A673 (cell line): ENCODE measurements at regions not wholly inside any gene's neighbourhood (a gene's known extent, or its start where the extent isn't known, plus 50 kb on each side); places are given as distances from the start of the nearest gene placed in this dataset.
"Not testable (repeated sequence)": the region's sequence is repeated elsewhere in the genome, so short reads cannot be mapped to it uniquely, and the experiment has no call there.

Experiments used
- BruUV-seq: library from RNA; stranded (reverse); fragments of 400-500 nt; replicated peaks from 2 replicates; lab custom pipeline; 2021; lab: Mats Ljungman, UMichigan
- CTCF ChIA-PET: fragments of 300-600 bp; sonication (Branson Sonifier 250); formaldehyde crosslinking; loops from one replicate; lab custom pipeline; 2022; ENCODE audit warnings: antibody characterized with exemption; lab: Charles Lee
- POLR2A ChIA-PET: fragments of 300-600 bp; sonication (Branson Sonifier 250); formaldehyde crosslinking; loops from one replicate; lab custom pipeline; 2022; ENCODE audit warnings: antibody characterized with exemption; ENCODE audit not compliant: low non-redundant PET; lab: Charles Lee
- DNase-seq: peaks from one replicate; pipeline ENCODE4 v3.0.0-alpha.2; 2015; ENCODE audit warnings: low spot score
- H3K27ac ChIP-seq: fragments of 200-600 bp; sonication (generic); 2 replicates; pipeline ENCODE4 v1.5.1; 2016; ENCODE audit warnings: mixed run types, low read depth, mild to moderate bottlenecking, mixed read lengths, antibody characterized with exemption, low read length; ENCODE audit not compliant: poor library complexity, severe bottlenecking
- H3K27me3 ChIP-seq: fragments of 200-600 bp; sonication (generic); replicated peaks from 2 replicates; pipeline ENCODE4 v1.6.1; 2017; ENCODE audit warnings: mixed run types, low read depth, mild to moderate bottlenecking, mixed read lengths, antibody characterized with exemption, low read length; ENCODE audit not compliant: insufficient read depth, poor library complexity
- H3K36me3 ChIP-seq: fragments of 200-600 bp; sonication (generic); 2 replicates; pipeline ENCODE4 v1.6.1; 2016; ENCODE audit warnings: mixed run types, mild to moderate bottlenecking, mixed read lengths, antibody characterized with exemption, low read length; ENCODE audit not compliant: insufficient read depth, poor library complexity, severe bottlenecking
- H3K4me1 ChIP-seq: fragments of 200-600 bp; sonication (generic); 2 replicates; pipeline ENCODE4 v1.6.1; 2017; ENCODE audit warnings: mixed run types, mild to moderate bottlenecking, mixed read lengths, antibody characterized with exemption, low read length; ENCODE audit not compliant: insufficient read depth, poor library complexity, severe bottlenecking
- H3K4me3 ChIP-seq: fragments of 200-600 bp; sonication (generic); 2 replicates; pipeline ENCODE4 v1.5.1; 2016; ENCODE audit warnings: low read depth, mixed run types, mild to moderate bottlenecking, mixed read lengths, low read length; ENCODE audit not compliant: poor library complexity, severe bottlenecking
- H3K9me3 ChIP-seq: fragments of 200-600 bp; sonication (generic); 2 replicates; pipeline ENCODE4 v1.6.1; 2016; ENCODE audit warnings: mixed run types, low read depth, mild to moderate bottlenecking, mixed read lengths, antibody characterized with exemption, low read length; ENCODE audit not compliant: poor library complexity, severe bottlenecking
- EZH2 ChIP-seq: fragments of 200-600 bp; sonication (generic); IDR thresholded peaks from 2 replicates; pipeline ENCODE4 v1.6.1; 2017; ENCODE audit warnings: borderline replicate concordance, low read depth, mild to moderate bottlenecking, mixed read lengths, antibody characterized with exemption, low read length; ENCODE audit not compliant: poor library complexity, severe bottlenecking
- intact Hi-C: fragments of 100-400 bp; cut with micrococcal nuclease; formaldehyde crosslinking; loops from one replicate; pipeline ENCODE4 v1.10.0; 2022; ENCODE audit not compliant: unreplicated experiment
- TF ChIP-seq, protein P1 (sequence below): fragments of 300-800, 200-600 bp; sonication (generic); conservative IDR thresholded peaks from 2 replicates; pipeline ENCODE4 v1.5.1; 2017; ENCODE audit warnings: low read depth, mild to moderate bottlenecking, antibody characterized with exemption, low read length, moderate library complexity, mixed read lengths

DNA sequence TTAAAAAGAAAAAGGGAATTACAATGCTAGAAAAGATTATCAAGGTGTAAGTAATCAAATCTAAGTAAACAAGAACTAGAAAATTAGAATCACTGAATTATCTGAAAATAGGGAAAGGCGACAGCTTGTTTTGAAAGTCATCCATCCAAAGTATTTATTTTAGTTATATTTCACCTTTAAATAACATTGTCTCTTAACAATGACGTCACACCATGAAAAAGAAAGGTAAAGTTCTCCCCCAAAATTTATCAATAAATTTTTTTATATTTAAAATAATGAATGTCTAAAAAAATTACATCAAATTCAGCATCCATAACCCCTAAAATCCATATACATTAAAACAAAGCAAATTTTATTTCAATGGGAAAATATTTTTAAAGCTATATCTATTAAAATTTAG is 223.2 kb downstream of the RERGL start:
- intact Hi-C loops, result no loop called here
- Histone ChIP-seq H3K36me3 (no peaks in the 10 kb centered on the region), H3K27ac (no peak overlapping the region), H3K9me3 (no peaks in the 10 kb centered on the region), H3K4me3 (no peak overlapping the region), H3K27me3 (no peaks in the 10 kb centered on the region), H3K4me1 (no peaks in the 10 kb centered on the region)
- ChIA-PET POLR2A (no interaction called here), CTCF (no interaction called here)
- BruUV-seq, result no TSS peak
- DNase-seq, result no peak
- TF ChIP-seq, protein P1, sequence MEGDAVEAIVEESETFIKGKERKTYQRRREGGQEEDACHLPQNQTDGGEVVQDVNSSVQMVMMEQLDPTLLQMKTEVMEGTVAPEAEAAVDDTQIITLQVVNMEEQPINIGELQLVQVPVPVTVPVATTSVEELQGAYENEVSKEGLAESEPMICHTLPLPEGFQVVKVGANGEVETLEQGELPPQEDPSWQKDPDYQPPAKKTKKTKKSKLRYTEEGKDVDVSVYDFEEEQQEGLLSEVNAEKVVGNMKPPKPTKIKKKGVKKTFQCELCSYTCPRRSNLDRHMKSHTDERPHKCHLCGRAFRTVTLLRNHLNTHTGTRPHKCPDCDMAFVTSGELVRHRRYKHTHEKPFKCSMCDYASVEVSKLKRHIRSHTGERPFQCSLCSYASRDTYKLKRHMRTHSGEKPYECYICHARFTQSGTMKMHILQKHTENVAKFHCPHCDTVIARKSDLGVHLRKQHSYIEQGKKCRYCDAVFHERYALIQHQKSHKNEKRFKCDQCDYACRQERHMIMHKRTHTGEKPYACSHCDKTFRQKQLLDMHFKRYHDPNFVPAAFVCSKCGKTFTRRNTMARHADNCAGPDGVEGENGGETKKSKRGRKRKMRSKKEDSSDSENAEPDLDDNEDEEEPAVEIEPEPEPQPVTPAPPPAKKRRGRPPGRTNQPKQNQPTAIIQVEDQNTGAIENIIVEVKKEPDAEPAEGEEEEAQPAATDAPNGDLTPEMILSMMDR, result no peak
- no peak for TF ChIP-seq EZH2

DNA sequence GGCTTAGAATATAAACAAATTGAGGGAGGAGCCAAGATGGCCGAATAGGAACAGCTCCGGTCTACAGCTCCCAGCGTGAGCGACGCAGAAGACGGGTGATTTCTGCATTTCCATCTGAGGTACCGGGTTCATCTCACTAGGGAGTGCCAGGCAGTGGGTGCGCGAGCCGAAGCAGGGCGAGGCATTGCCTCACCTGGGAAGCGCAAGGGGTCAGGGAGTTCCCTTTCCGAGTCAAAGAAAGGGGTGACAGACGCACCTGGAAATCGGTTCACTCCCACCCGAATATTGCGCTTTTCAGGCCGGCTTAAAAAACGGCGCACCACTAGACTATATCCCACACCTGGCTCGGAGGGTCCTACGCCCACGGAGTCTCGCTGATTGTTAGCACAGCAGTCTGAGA is 234.4 kb downstream of the RERGL start:
- H3K27ac ChIP-seq, BruUV-seq, H3K4me3 ChIP-seq, CTCF ChIA-PET, H3K36me3 ChIP-seq, DNase-seq, intact Hi-C loops, H3K9me3 ChIP-seq, H3K27me3 ChIP-seq, POLR2A ChIA-PET, H3K4me1 ChIP-seq: not testable (repeated sequence)

DNA sequence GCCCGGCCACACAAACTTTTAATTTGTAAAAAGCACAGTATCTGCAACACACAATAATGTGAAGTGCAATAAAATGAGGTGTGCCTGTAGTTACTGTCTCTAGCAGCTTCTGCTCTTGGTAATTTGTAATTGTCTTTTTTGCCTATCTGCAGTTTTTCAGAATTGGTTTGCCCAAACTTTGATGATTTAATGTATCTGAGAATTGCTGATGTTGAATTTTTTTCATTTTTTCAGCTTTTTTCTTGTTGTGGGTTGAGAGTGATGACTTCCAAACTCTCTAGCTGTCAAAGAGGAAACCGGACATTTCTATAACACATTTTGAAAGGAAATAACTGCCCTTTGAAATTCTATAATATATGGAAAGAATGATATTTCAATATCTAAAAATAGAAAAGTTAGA is 236.9 kb downstream of the RERGL start:
- Histone ChIP-seq H3K4me1 (no peaks in the 10 kb centered on the region), H3K9me3 (no peaks in the 10 kb centered on the region), H3K27me3 (no peaks in the 10 kb centered on the region), H3K36me3 (no peaks in the 10 kb centered on the region), H3K4me3 (no peak overlapping the region), H3K27ac (no peak overlapping the region)
- ChIA-PET POLR2A (no interaction called here), CTCF (no interaction called here)
- TF ChIP-seq, protein P1, result no peak
- no peak for TF ChIP-seq EZH2
- DNase-seq, result no peak
- intact Hi-C loops, result no loop called here
- BruUV-seq, result no TSS peak

DNA sequence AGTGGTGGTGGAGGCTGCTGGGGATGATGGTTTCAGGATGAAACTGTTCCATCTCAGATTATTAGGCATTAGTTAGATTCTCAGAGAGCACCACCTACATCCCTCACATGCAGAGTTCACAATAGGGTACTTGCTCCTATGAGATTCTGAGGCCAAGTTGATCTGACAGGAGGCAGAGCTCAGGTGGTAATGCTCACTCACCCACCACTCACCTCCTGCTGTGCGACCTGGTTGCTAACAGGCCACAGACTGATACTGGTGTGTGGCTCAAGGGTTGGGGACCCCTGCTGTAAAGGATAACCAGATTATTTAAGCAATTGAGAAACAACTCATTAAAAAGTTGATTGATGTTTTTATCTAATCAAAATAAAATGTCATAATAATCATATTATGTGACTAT is 248.5 kb downstream of the RERGL start:
- Histone ChIP-seq H3K9me3 (no peaks in the 10 kb centered on the region), H3K4me1 (no peaks in the 10 kb centered on the region), H3K4me3 (no peak overlapping the region), H3K27ac (no peak overlapping the region), H3K36me3 (no peaks in the 10 kb centered on the region), H3K27me3 (no peaks in the 10 kb centered on the region)
- POLR2A ChIA-PET, result no interaction called here
- CTCF ChIA-PET, result no interaction called here
- no TSS peak for BruUV-seq
- TF ChIP-seq EZH2, result no peak
- TF ChIP-seq, protein P1, result no peak
- no peak for DNase-seq
- intact Hi-C loops, result no loop called here
